ENCODE measurements at regions not wholly inside any gene's neighbourhood (a gene's known extent, or its start where the extent isn't known, plus 50 kb on each side); places are given as distances from the start of the nearest gene placed in this dataset.
"Not testable (repeated sequence)": the region's sequence is repeated elsewhere in the genome, so short reads cannot be mapped to it uniquely, and the experiment has no call there.

DNA sequence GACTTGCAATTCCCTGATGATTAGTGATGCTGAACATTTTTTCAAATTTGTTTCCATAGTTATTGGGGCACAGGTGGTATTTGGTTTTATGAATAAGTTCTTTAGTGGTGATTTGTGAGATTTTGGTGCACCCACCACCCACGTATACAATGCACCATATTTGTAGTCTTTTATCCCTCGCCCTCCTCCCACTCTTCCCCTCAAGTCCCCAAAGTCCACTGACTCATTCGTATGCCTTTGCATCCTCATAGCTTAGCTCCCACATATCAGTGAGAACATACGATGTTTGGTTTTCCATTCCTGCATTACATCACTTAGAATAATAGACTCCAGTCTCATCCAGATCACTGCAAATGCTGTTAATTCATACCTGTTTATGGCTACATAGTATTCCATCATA, 167.3 kb downstream of the MYLK4 start:
- H3K9me3 ChIP-seq (ENCODE audit: control insufficient read depth in 2 of 2, low read length in 2 of 2): no peaks in the 10 kb centered on the region
- H3K4me1 ChIP-seq (ENCODE audit: control insufficient read depth, insufficient read depth, low read length): peaks cover 2% of the 10 kb centered on the region
- H3K9ac ChIP-seq (ENCODE audit: low read length in 2 of 2): no peak overlapping the region
- H3K4me3 ChIP-seq (ENCODE audit: low read length in 2 of 2): no peak overlapping the region
- no peaks in the 10 kb centered on the region for H3K36me3 ChIP-seq (ENCODE audit: control insufficient read depth in 2 of 2, insufficient read depth in 2 of 2, low read length in 2 of 2)
- H3K27ac ChIP-seq (ENCODE audit: low read length): no peak overlapping the region
- no peaks in the 10 kb centered on the region for H3K27me3 ChIP-seq (ENCODE audit: control insufficient read depth in 1 of 2, insufficient read depth in 2 of 2, low read length in 2 of 2)

DNA sequence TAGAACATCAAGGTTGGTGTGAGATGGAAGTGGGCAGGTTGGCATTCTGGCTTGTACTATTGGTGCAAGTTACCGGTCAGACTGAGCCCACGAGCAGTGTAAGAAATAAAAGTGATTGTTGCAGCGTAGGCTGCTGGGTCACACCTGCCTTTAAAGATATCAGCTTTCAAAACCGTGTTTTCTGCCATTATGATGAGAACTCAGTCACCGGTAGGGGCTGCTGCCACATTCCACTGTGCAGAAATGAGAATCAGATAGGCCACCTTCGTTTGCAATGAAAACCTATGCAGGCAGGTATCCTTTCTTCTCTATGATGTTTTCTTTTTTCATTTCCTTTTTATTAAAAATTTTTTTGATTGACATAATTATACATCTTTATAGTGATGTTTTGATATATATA, 168.5 kb downstream of the MYLK4 start:
- H3K4me1 ChIP-seq (ENCODE audit: control insufficient read depth, insufficient read depth, low read length): peaks cover 2% of the 10 kb centered on the region
- no peak overlapping the region for H3K27ac ChIP-seq (ENCODE audit: low read length)
- no peak overlapping the region for H3K9ac ChIP-seq (ENCODE audit: low read length in 2 of 2)
- H3K27me3 ChIP-seq (ENCODE audit: control insufficient read depth in 1 of 2, insufficient read depth in 2 of 2, low read length in 2 of 2): no peaks in the 10 kb centered on the region
- H3K36me3 ChIP-seq (ENCODE audit: control insufficient read depth in 2 of 2, insufficient read depth in 2 of 2, low read length in 2 of 2): no peaks in the 10 kb centered on the region
- no peak overlapping the region for H3K4me3 ChIP-seq (ENCODE audit: low read length in 2 of 2)
- no peaks in the 10 kb centered on the region for H3K9me3 ChIP-seq (ENCODE audit: control insufficient read depth in 2 of 2, low read length in 2 of 2)

DNA sequence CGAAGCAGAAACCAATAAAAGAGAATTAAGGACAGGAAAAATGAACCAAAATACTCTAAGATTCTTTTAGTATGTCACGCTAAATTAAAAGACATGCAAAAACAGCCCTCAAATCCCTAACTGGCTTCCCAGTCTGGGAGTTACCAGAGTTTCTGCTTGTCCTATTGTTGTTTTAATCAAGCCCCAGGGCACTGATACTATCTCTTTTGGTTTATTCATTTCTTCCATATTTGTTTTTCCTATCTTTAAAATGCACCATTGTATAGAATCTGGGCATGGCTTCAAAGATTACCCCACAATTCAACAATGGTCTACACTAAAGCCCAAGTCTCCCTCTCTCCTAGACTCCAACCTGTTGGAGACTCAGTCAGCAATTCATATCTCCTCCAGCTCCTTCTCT, 169.1 kb downstream of the MYLK4 start:
- Histone ChIP-seq H3K9ac (ENCODE audit: low read length in 2 of 2) (no peak overlapping the region), H3K9me3 (ENCODE audit: control insufficient read depth in 2 of 2, low read length in 2 of 2) (no peaks in the 10 kb centered on the region), H3K27ac (ENCODE audit: low read length) (no peak overlapping the region), H3K4me3 (ENCODE audit: low read length in 2 of 2) (no peak overlapping the region), H3K27me3 (ENCODE audit: control insufficient read depth in 1 of 2, insufficient read depth in 2 of 2, low read length in 2 of 2) (no peaks in the 10 kb centered on the region), H3K36me3 (ENCODE audit: control insufficient read depth in 2 of 2, insufficient read depth in 2 of 2, low read length in 2 of 2) (no peaks in the 10 kb centered on the region), H3K4me1 (ENCODE audit: control insufficient read depth, insufficient read depth, low read length) (peaks cover 2% of the 10 kb centered on the region)

DNA sequence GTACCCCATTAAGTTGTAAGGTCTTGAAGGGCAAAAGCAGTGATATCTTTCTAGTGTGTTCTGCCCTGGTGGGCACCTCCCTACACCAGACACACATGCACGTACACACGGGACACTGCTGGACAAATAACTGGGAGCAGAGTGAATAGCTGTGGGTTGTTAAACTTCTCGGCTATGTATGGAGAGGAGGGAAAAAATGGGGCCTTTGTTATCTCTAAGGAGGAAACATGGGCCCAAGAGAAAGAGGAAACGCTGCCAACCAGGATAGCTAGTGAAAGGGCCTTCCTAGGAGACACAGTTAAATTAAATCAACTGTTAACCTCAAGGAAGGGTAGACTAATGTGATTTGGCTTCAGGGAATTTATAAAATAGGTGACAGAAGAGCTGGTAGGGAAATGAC, 169.7 kb downstream of the MYLK4 start:
- Histone ChIP-seq H3K4me3 (ENCODE audit: low read length in 2 of 2) (no peak overlapping the region), H3K27ac (ENCODE audit: low read length) (no peak overlapping the region), H3K9ac (ENCODE audit: low read length in 2 of 2) (no peak overlapping the region)

DNA sequence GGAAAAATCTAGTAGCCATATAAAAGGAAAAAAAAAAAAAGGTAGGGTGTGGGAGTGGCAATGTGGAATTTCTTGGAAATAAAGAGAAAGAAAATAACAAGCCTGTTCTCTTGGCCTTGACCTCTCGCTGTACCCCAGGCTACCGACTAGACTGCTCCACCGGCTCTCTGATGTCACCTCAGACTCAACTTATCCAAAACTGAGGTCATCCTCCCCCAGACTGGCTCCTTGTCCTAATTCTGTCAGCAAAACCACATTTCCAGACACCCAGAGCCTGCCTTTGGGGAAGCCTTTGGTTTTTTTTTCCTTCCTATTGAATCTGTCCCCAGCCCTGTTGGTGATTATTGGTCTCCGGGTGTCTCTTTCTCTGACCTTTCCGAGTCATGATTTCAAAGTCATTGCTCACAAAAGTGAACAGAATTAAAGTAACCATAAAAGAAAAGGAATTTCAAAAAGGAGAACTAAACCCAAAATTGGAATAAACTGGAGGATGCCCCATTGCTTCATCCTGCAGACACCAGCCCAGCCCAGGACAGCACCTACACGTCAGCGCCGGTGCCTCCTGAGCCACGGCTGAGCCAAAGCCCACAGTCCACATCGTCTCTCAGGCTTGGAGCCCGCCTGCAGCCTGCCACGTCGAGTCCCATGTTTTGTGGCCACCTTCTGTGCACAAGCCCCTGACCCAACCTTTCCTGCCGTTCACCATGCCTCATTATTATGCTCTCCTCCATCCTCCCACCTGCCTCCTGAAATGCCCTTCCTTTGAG, 170.7 kb downstream of the MYLK4 start:
- H3K9me3 ChIP-seq (ENCODE audit: control insufficient read depth in 2 of 2, low read length in 2 of 2): no peaks in the 10 kb centered on the region
- H3K9ac ChIP-seq (ENCODE audit: low read length in 2 of 2): no peak overlapping the region
- peaks cover 2% of the 10 kb centered on the region for H3K4me1 ChIP-seq (ENCODE audit: control insufficient read depth, insufficient read depth, low read length)
- no peaks in the 10 kb centered on the region for H3K36me3 ChIP-seq (ENCODE audit: control insufficient read depth in 2 of 2, insufficient read depth in 2 of 2, low read length in 2 of 2)
- no peaks in the 10 kb centered on the region for H3K27me3 ChIP-seq (ENCODE audit: control insufficient read depth in 1 of 2, insufficient read depth in 2 of 2, low read length in 2 of 2)
- no peak overlapping the region for H3K27ac ChIP-seq (ENCODE audit: low read length)
- no peak overlapping the region for H3K4me3 ChIP-seq (ENCODE audit: low read length in 2 of 2)

More for the DNA sequence above, 169.7 kb downstream of the MYLK4 start:
- Histone ChIP-seq H3K4me1 (ENCODE audit: control insufficient read depth, insufficient read depth, low read length) (peaks cover 2% of the 10 kb centered on the region), H3K9me3 (ENCODE audit: control insufficient read depth in 2 of 2, low read length in 2 of 2) (no peaks in the 10 kb centered on the region), H3K27me3 (ENCODE audit: control insufficient read depth in 1 of 2, insufficient read depth in 2 of 2, low read length in 2 of 2) (no peaks in the 10 kb centered on the region), H3K36me3 (ENCODE audit: control insufficient read depth in 2 of 2, insufficient read depth in 2 of 2, low read length in 2 of 2) (no peaks in the 10 kb centered on the region)

DNA sequence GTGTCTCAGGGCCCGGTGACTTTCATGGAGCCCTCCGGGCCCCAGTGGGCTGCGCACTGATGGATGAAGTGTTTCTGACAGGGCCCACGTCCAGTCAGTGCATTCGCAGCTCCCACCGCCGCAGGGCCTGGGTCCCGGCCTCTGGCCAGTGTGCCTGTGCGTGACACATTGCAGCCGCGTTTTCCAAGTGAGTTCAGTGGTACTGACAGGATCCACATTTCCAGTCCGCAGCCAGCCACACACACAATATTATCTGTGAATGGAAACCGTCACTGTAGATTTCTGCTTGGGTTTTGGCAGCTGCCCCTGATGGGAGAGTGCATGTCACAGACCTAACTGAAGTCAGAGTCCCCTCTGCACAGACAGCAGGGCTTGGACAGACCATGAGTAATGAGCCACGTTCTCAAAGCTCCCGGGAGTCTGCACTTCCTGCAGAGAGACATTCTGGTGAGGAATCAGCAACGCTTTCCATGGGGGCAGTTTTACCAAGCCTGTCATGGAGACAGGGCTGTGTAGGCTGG, 171.4 kb downstream of the MYLK4 start:
- no peaks in the 10 kb centered on the region for H3K9me3 ChIP-seq (ENCODE audit: control insufficient read depth in 2 of 2, low read length in 2 of 2)
- H3K27ac ChIP-seq (ENCODE audit: low read length): no peak overlapping the region
- H3K4me1 ChIP-seq (ENCODE audit: control insufficient read depth, insufficient read depth, low read length): peaks cover 2% of the 10 kb centered on the region
- no peak overlapping the region for H3K9ac ChIP-seq (ENCODE audit: low read length in 2 of 2)
- H3K4me3 ChIP-seq (ENCODE audit: low read length in 2 of 2): no peak overlapping the region
- no peaks in the 10 kb centered on the region for H3K27me3 ChIP-seq (ENCODE audit: control insufficient read depth in 1 of 2, insufficient read depth in 2 of 2, low read length in 2 of 2)
- H3K36me3 ChIP-seq (ENCODE audit: control insufficient read depth in 2 of 2, insufficient read depth in 2 of 2, low read length in 2 of 2): no peaks in the 10 kb centered on the region

DNA sequence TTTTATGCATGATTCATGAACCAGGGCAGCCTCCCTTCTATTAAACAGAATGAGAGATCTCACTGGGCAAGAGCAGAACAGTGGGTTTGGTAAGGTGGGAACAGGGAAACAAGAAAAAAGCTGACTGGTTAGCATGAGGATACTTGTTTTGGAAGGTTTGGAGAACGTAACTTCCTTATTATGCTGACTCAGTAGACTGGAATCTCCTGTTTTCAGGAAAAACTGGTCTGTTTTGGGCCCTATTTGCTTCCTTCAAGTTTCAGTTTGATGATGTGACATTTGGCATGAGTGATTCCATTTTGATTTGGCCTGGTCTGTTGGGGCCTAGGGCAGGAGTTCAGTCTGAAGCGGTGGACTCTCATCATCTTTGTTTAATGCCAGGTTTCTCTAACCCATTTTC, 172.0 kb downstream of the MYLK4 start:
- H3K9ac ChIP-seq (ENCODE audit: low read length in 2 of 2): no peak overlapping the region
- no peaks in the 10 kb centered on the region for H3K27me3 ChIP-seq (ENCODE audit: control insufficient read depth in 1 of 2, insufficient read depth in 2 of 2, low read length in 2 of 2)
- H3K4me3 ChIP-seq (ENCODE audit: low read length in 2 of 2): no peak overlapping the region
- no peaks in the 10 kb centered on the region for H3K9me3 ChIP-seq (ENCODE audit: control insufficient read depth in 2 of 2, low read length in 2 of 2)
- H3K4me1 ChIP-seq (ENCODE audit: control insufficient read depth, insufficient read depth, low read length): peaks cover 2% of the 10 kb centered on the region
- H3K27ac ChIP-seq (ENCODE audit: low read length): no peak overlapping the region
- H3K36me3 ChIP-seq (ENCODE audit: control insufficient read depth in 2 of 2, insufficient read depth in 2 of 2, low read length in 2 of 2): no peaks in the 10 kb centered on the region

DNA sequence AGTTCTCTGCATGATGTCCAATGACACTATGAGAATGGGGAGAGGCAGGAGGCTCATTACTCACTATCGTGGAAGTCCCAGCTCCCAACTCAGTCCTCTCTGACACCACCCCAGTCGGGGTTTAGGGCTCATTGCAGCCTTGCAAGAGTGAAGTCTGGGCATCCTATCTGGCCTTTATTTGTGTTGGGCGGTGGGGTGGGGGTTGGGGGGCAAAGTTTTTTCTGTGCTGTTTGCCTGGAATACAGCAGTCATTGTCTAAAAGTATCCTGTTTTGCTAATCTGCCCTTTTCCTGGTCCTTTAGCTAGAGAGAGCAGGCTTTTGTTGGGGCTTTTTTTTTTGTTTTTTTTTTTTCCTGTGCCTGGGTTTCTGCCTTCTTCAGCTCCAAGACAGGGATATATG, 174.2 kb downstream of the MYLK4 start:
- Histone ChIP-seq H3K4me3 (ENCODE audit: low read length in 2 of 2) (no peak overlapping the region), H3K9me3 (ENCODE audit: control insufficient read depth in 2 of 2, low read length in 2 of 2) (no peaks in the 10 kb centered on the region)

DNA sequence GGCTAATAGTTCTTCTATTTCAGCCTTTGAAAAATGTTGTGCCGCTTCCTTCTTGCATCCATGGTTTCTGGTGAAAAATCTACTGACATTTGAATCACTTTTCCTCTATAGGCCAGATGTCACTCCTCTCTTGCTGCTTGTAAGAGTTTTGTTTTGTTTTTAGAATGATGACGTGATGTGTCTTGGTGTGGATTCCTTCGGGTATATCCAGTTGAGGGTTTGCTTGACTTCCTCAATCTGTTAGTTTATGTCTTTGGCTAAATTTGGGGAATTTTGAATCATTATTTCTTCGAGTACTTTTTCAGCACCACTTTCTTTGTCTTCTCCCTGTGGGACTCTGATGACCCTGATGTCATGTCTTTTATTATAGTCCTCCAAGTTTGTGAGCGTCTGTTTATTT, 175.5 kb downstream of the MYLK4 start:
- Histone ChIP-seq H3K36me3 (ENCODE audit: control insufficient read depth in 2 of 2, insufficient read depth in 2 of 2, low read length in 2 of 2) (no peaks in the 10 kb centered on the region), H3K9me3 (ENCODE audit: control insufficient read depth in 2 of 2, low read length in 2 of 2) (no peaks in the 10 kb centered on the region), H3K9ac (ENCODE audit: low read length in 2 of 2) (no peak overlapping the region), H3K4me1 (ENCODE audit: control insufficient read depth, insufficient read depth, low read length) (no peaks in the 10 kb centered on the region), H3K27ac (ENCODE audit: low read length) (no peak overlapping the region), H3K4me3 (ENCODE audit: low read length in 2 of 2) (no peak overlapping the region), H3K27me3 (ENCODE audit: control insufficient read depth in 1 of 2, insufficient read depth in 2 of 2, low read length in 2 of 2) (no peaks in the 10 kb centered on the region)

More for the DNA sequence above, 174.2 kb downstream of the MYLK4 start:
- no peak overlapping the region for H3K9ac ChIP-seq (ENCODE audit: low read length in 2 of 2)
- peaks cover 2% of the 10 kb centered on the region for H3K4me1 ChIP-seq (ENCODE audit: control insufficient read depth, insufficient read depth, low read length)
- no peaks in the 10 kb centered on the region for H3K36me3 ChIP-seq (ENCODE audit: control insufficient read depth in 2 of 2, insufficient read depth in 2 of 2, low read length in 2 of 2)
- H3K27ac ChIP-seq (ENCODE audit: low read length): no peak overlapping the region
- H3K27me3 ChIP-seq (ENCODE audit: control insufficient read depth in 1 of 2, insufficient read depth in 2 of 2, low read length in 2 of 2): no peaks in the 10 kb centered on the region

DNA sequence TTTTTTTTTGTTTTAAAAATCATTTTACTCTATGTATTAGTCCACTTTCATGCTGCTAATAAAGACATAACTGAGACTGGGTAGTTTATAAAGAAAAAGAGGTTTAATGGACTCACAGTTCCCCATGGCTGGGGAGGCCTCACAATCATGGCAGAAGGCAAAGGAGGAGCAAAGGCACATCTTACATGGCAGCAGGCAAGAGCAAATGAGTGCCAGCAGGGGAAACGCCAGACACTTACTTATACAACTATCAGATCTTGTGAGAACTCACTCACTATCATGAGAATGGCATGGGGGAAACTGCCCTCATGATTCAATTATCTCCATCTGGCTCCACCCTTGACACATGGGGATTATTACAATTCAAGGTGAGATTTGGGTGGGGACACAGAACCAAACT, 181.3 kb downstream of the MYLK4 start:
- H3K4me1 ChIP-seq (ENCODE audit: control insufficient read depth, insufficient read depth, low read length); H3K9ac ChIP-seq (ENCODE audit: low read length in 2 of 2); H3K9me3 ChIP-seq (ENCODE audit: control insufficient read depth in 2 of 2, low read length in 2 of 2); H3K27ac ChIP-seq (ENCODE audit: low read length); H3K27me3 ChIP-seq (ENCODE audit: control insufficient read depth in 1 of 2, insufficient read depth in 2 of 2, low read length in 2 of 2); H3K36me3 ChIP-seq (ENCODE audit: control insufficient read depth in 2 of 2, insufficient read depth in 2 of 2, low read length in 2 of 2); H3K4me3 ChIP-seq (ENCODE audit: low read length in 2 of 2): not testable (repeated sequence)

DNA sequence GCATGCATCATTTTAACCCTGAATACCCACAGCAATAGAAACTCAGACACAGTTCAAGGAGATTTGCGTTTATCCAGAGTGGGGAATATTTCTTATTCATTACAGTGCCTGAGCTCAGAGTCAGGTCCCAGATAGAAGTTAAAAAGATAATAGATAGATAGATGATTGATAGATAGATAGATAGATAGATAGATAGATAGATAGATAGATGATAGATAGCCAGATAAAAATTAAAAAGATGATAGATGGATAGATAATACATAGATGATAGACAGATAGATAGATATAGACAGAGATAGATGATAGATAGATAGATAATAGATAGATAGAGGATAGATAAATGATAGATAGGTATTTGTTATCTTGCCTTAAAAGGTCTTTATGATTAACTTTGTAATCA, 184.7 kb downstream of the MYLK4 start:
- Histone ChIP-seq H3K36me3 (ENCODE audit: control insufficient read depth in 2 of 2, insufficient read depth in 2 of 2, low read length in 2 of 2) (no peaks in the 10 kb centered on the region), H3K27ac (ENCODE audit: low read length) (no peak overlapping the region), H3K9me3 (ENCODE audit: control insufficient read depth in 2 of 2, low read length in 2 of 2) (no peaks in the 10 kb centered on the region), H3K4me3 (ENCODE audit: low read length in 2 of 2) (no peak overlapping the region), H3K27me3 (ENCODE audit: control insufficient read depth in 1 of 2, insufficient read depth in 2 of 2, low read length in 2 of 2) (no peaks in the 10 kb centered on the region), H3K4me1 (ENCODE audit: control insufficient read depth, insufficient read depth, low read length) (no peaks in the 10 kb centered on the region), H3K9ac (ENCODE audit: low read length in 2 of 2) (no peak overlapping the region)

All from stomach smooth muscle (tissue), 2 donors.